GM23338 (cell line): ENCODE measurements at regions not wholly inside any gene's neighbourhood (a gene's known extent, or its start where the extent isn't known, plus 50 kb on each side); places are given as distances from the start of the nearest gene placed in this dataset.

Experiments
- CREB1 ChIP-seq: fragments of 250-450 bp; sonication (Bioruptor Pico); IDR thresholded peaks from 2 replicates; pipeline ENCODE4 v1.5.0; 2020; ENCODE audit warnings: low read depth, mild to moderate bottlenecking, moderate library complexity
- CTCF ChIP-seq, 2 experiments: fragments of 200-600 bp in 1 of 2; sonication (generic) in 1 of 2; conservative IDR thresholded peaks; 2 replicates each; pipeline versions ENCODE4 v1.5.1 to v1.6.1; 2016 to 2017; ENCODE audit warnings: antibody characterized with exemption in 2 of 2, low read depth in 2 of 2, mild to moderate bottlenecking in 2 of 2, moderate library complexity in 1 of 2
- ETS1 ChIP-seq: IDR thresholded peaks from 2 replicates; pipeline ENCODE4 v1.6.1; 2016; ENCODE audit warnings: antibody characterized with exemption
- EZH2 ChIP-seq: fragments of 200-600 bp; sonication (generic); IDR thresholded peaks from one replicate; pipeline ENCODE4 v1.8.0; 2017; ENCODE audit warnings: antibody characterized with exemption, mild to moderate bottlenecking, low read depth; ENCODE audit not compliant: unreplicated experiment
- EZH2phosphoT487 ChIP-seq: fragments of 200-600 bp; sonication (generic); IDR thresholded peaks from one replicate; pipeline ENCODE4 v1.8.1; 2018; ENCODE audit warnings: antibody characterized with exemption; ENCODE audit not compliant: unreplicated experiment
- POLR2AphosphoS5 ChIP-seq: IDR thresholded peaks from 2 replicates; pipeline ENCODE4 v1.6.1; 2016; ENCODE audit warnings: antibody characterized with exemption, low read depth
- REST ChIP-seq: IDR thresholded peaks from one replicate; pipeline ENCODE4 v1.6.1; 2018; ENCODE audit warnings: antibody characterized with exemption; ENCODE audit not compliant: unreplicated experiment
- STAT1 ChIP-seq: IDR thresholded peaks from one replicate; pipeline ENCODE4 v1.6.1; 2016; ENCODE audit warnings: antibody characterized with exemption; ENCODE audit not compliant: unreplicated experiment
- ZNF462 ChIP-seq: fragments of 250-450 bp; sonication (Bioruptor Pico); IDR thresholded peaks from 2 replicates; pipeline ENCODE4 v1.5.0; 2020; ENCODE audit warnings: mild to moderate bottlenecking, moderate library complexity

GRCh38 chr3:187946163-187946691, 201.0 kb upstream of the BCL6 start:
- TF ChIP-seq ZNF462 (CRISPR knock-in tag) (no peak), CTCF (conservative IDR thresholded peaks at IDR 0.05; ENCODE audit: low read depth in 2 of 2) (no peak), POLR2AphosphoS5 (no peak), EZH2 (no peak), ETS1 (no peak), REST (no peak), STAT1 (no peak), EZH2phosphoT487 (no peak), CREB1 (no peak)
